ENCODE measurements at regions not wholly inside any gene's neighbourhood (a gene's known extent, or its start where the extent isn't known, plus 50 kb on each side); places are given as distances from the start of the nearest gene placed in this dataset.
"Not testable (repeated sequence)": the region's sequence is repeated elsewhere in the genome, so short reads cannot be mapped to it uniquely, and the experiment has no call there.

GRCh38 chr13:48583859-48584311, 51.0 kb upstream of the RCBTB2 start:
- DNase-seq (ENCODE audit: low read depth) = no peak
- no peak overlapping the region for H3K4me3 ChIP-seq (ENCODE audit: low read length)
- no peak for TF ChIP-seq CTCF (conservative IDR thresholded peaks at IDR 0.05; ENCODE audit: low read length)

- H3K4me3 ChIP-seq (ENCODE audit: low read length) = no peak overlapping the region
- DNase-seq (ENCODE audit: low read depth) = peak; percentile 42
- TF ChIP-seq CTCF (conservative IDR thresholded peaks at IDR 0.05; ENCODE audit: low read length) = no peak
Observed at GRCh38 chr13:48585456-48585840, 52.6 kb upstream of the RCBTB2 start.

- TF ChIP-seq CTCF (conservative IDR thresholded peaks at IDR 0.05; ENCODE audit: low read length) = no peak
- no peak overlapping the region for H3K4me3 ChIP-seq (ENCODE audit: low read length)
- no peak for DNase-seq (ENCODE audit: low read depth)
Observed at GRCh38 chr13:48586591-48587103, 53.8 kb upstream of the RCBTB2 start.

GRCh38 chr13:48588120-48588519, 55.2 kb upstream of the RCBTB2 start:
- no peak for DNase-seq (ENCODE audit: low read depth)
- TF ChIP-seq CTCF (conservative IDR thresholded peaks at IDR 0.05; ENCODE audit: low read length) = no peak
- no peak overlapping the region for H3K4me3 ChIP-seq (ENCODE audit: low read length)

GRCh38 chr13:48590141-48590901, 57.4 kb upstream of the RCBTB2 start:
- DNase-seq (ENCODE audit: low read depth) = no peak
- H3K4me3 ChIP-seq (ENCODE audit: low read length) = no peak overlapping the region
- TF ChIP-seq CTCF (conservative IDR thresholded peaks at IDR 0.05; ENCODE audit: low read length) = no peak

- H3K4me3 ChIP-seq (ENCODE audit: low read length); DNase-seq (ENCODE audit: low read depth): not testable (repeated sequence)
Observed at GRCh38 chr13:48591124-48591872, 58.4 kb upstream of the RCBTB2 start.

GRCh38 chr13:48591889-48592687, 59.2 kb upstream of the RCBTB2 start:
- TF ChIP-seq CTCF (conservative IDR thresholded peaks at IDR 0.05; ENCODE audit: low read length) = no peak
- no peak overlapping the region for H3K4me3 ChIP-seq (ENCODE audit: low read length)
- DNase-seq (ENCODE audit: low read depth) = no peak
